LNCaP clone FGC (cell line): ENCODE measurements at regions not wholly inside any gene's neighbourhood (a gene's known extent, or its start where the extent isn't known, plus 50 kb on each side); places are given as distances from the start of the nearest gene placed in this dataset.

Experiments used
- DNase-seq: peaks from one replicate; pipeline ENCODE4 v3.0.0-alpha.2; 2011; ENCODE audit warnings: low read depth
- H3K4me3 ChIP-seq: 2 replicates; pipeline ENCODE4 v1.5.1; 2011; ENCODE audit warnings: mild to moderate bottlenecking, low read depth, low read length, control low read depth
- TF ChIP-seq, protein P1 (sequence below): IDR thresholded peaks from 2 replicates; pipeline ENCODE4 v1.5.1; 2012; ENCODE audit warnings: mild to moderate bottlenecking; ENCODE audit not compliant: control insufficient read depth, insufficient read depth; ENCODE audit errors: extremely low read depth

DNA sequence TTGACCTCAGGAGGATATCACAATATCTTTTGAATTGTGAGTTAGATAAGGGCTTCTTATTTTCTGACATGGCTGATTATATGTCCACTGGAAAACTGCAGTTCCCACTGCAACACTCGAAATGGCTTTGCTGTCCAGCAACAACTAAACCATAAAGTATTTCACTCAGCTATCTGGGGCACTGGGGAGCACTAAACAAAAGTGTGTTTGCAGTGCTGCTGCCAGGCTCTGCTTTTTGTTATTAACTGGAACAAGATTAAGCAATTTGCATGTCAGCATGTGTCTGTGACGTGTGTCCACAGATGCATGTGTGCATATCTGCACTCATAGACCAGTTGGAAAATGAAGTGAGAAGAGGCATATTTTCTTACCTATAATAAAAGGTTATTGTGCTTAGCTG is 107.8 kb upstream of the CCN2 start:
- H3K4me3 ChIP-seq: no peak overlapping the region
- TF ChIP-seq, protein P1, sequence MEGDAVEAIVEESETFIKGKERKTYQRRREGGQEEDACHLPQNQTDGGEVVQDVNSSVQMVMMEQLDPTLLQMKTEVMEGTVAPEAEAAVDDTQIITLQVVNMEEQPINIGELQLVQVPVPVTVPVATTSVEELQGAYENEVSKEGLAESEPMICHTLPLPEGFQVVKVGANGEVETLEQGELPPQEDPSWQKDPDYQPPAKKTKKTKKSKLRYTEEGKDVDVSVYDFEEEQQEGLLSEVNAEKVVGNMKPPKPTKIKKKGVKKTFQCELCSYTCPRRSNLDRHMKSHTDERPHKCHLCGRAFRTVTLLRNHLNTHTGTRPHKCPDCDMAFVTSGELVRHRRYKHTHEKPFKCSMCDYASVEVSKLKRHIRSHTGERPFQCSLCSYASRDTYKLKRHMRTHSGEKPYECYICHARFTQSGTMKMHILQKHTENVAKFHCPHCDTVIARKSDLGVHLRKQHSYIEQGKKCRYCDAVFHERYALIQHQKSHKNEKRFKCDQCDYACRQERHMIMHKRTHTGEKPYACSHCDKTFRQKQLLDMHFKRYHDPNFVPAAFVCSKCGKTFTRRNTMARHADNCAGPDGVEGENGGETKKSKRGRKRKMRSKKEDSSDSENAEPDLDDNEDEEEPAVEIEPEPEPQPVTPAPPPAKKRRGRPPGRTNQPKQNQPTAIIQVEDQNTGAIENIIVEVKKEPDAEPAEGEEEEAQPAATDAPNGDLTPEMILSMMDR: no peak
- DNase-seq: no peak

GRCh38 chr6:132054525-132054924 is 103.4 kb upstream of the CCN2 start:
- no peak overlapping the region for H3K4me3 ChIP-seq
- TF ChIP-seq, protein P1: no peak
- no peak for DNase-seq

DNA sequence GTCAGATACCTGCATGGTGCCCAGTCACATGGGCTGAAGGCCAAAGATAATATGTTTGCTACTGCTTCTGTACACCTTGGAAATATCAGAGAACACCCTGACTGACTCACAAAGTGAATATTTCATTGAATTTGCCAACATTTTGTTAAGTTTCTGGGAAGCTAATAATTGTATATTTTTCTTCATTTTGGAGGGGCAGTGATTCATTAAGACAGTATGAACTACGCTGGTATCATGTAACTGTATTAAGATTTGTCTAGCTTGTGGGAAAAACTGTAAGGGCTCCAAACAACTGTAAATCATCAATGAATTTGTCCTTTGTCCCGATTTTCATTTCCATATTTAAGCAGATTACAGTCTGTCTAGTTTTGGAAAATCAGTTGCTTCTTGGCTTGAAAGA is 102.3 kb upstream of the CCN2 start:
- TF ChIP-seq, protein P1: no peak
- DNase-seq: no peak
- no peak overlapping the region for H3K4me3 ChIP-seq

- H3K4me3 ChIP-seq: no peak overlapping the region
- no peak for DNase-seq
- TF ChIP-seq, protein P1: no peak
These were observed 100.9 kb upstream of the CCN2 start for GRCh38 chr6:132052096-132052495.

GRCh38 chr6:132045877-132046276 is 94.7 kb upstream of the CCN2 start:
- TF ChIP-seq, protein P1: no peak
- no peak for DNase-seq
- no peak overlapping the region for H3K4me3 ChIP-seq

- no peak overlapping the region for H3K4me3 ChIP-seq
- TF ChIP-seq, protein P1: no peak
- DNase-seq: no peak
These were observed 92.0 kb upstream of the CCN2 start for GRCh38 chr6:132043148-132043547.

GRCh38 chr6:132041706-132042105 is 90.5 kb upstream of the CCN2 start:
- H3K4me3 ChIP-seq: no peak overlapping the region
- TF ChIP-seq, protein P1: no peak
- DNase-seq: no peak
